ENCODE measurements at regions not wholly inside any gene's neighbourhood (a gene's known extent, or its start where the extent isn't known, plus 50 kb on each side); places are given as distances from the start of the nearest gene placed in this dataset.
A peak's percentile ranks its signal among the peaks of the same experiment; 100 is the strongest.

GRCh38 chr13:73129023-73129422 is 70.2 kb downstream of the KLF5 start:
- Histone ChIP-seq H3K9me3 (ENCODE audit: control insufficient read depth, insufficient read depth, low read length) (no peaks in the 10 kb centered on the region), H3K36me3 (ENCODE audit: control insufficient read depth, insufficient read depth, low read length) (no peaks in the 10 kb centered on the region), H2BK5ac (ENCODE audit: low read depth, low read length, poor library complexity, severe bottlenecking) (no peak overlapping the region), H2BK15ac (ENCODE audit: low read depth, low read length) (peak overlapping the region; percentile 48; the same call in 1 of the 3 replicates), H2BK20ac (ENCODE audit: low read depth, low read length) (no peak overlapping the region), H3K18ac (ENCODE audit: low read depth, low read length) (no peak overlapping the region), H3K27ac (ENCODE audit: insufficient read depth, low read length) (no peak overlapping the region), H3K4me1 (ENCODE audit: control insufficient read depth, insufficient read depth, low read length) (no peaks in the 10 kb centered on the region), H3K79me1 (ENCODE audit: low read depth in 1 of 2, low read length in 2 of 2) (no peaks in the 10 kb centered on the region), H4K91ac (ENCODE audit: insufficient read depth, low read depth, low read length) (no peak overlapping the region), H3K27me3 (ENCODE audit: control insufficient read depth, insufficient read depth, low read length) (no peaks in the 10 kb centered on the region), H4K20me1 (ENCODE audit: insufficient read depth, low read length) (no peaks in the 10 kb centered on the region), H3K14ac (replicated peaks; ENCODE audit: low read depth, low read length) (no peak overlapping the region), H4K5ac (ENCODE audit: low read depth, low read length) (no peak overlapping the region), H3K4me3 (ENCODE audit: insufficient read depth, low read depth, low read length) (no peak overlapping the region), H2AFZ (replicated peaks; ENCODE audit: low read length, poor library complexity) (no peak overlapping the region), H2AK5ac (ENCODE audit: low read depth, low read length) (no peak overlapping the region), H3K23ac (ENCODE audit: low read depth, low read length) (no peak overlapping the region), H4K8ac (ENCODE audit: low read depth in 2 of 2, low read length in 2 of 2) (no peak overlapping the region), H3K56ac (ENCODE audit: extremely low read depth, insufficient read depth, low read length) (no peak overlapping the region), H3K4ac (ENCODE audit: low read depth, low read length) (no peak overlapping the region), H2AK9ac (replicated peaks; ENCODE audit: low read depth, low read length, poor library complexity) (no peak overlapping the region), H3K9ac (ENCODE audit: low read depth, low read length) (no peak overlapping the region), H3K9me1 (ENCODE audit: insufficient read depth, low read length) (no peaks in the 10 kb centered on the region), H2BK120ac (ENCODE audit: low read depth, low read length) (no peak overlapping the region), H3K4me2 (ENCODE audit: low read depth, low read length) (no peak overlapping the region)
- BruUV-seq (replicated peaks) = no TSS peak
- in situ Hi-C loops (cut with MboI; ENCODE audit: low sequenced_read_pairs) = no loop called here
- ChIA-PET POLR2A (ENCODE audit: unreplicated experiment) (interaction anchor here (0.6 kb wide), 1 partner anchor 181 kb away, joined by 5 read pairs; no protein-coding TSS in a partner anchor), CTCF (no interaction called here)
- peak; percentile 44 for DNase-seq
- intact Hi-C loops (cut with micrococcal nuclease) = no loop called here
- dilution Hi-C loops (cut with HindIII; ENCODE audit: low sequenced_read_pairs, unreplicated experiment) = no loop called here
- WGBS, 2 experiments (ENCODE audit: extremely low coverage in 2 of 2, insufficient read length in 1 of 2) = no CpG with 5 or more reads among the region's 6 CpGs
- TF ChIP-seq NFE2L2 (IDR thresholded peaks at IDR 0.05; ENCODE audit: low read depth, low read length) (no peak), MAFK (IDR thresholded peaks at IDR 0.05; ENCODE audit: low read depth, low read length) (no peak), MAZ (IDR thresholded peaks at IDR 0.05; ENCODE audit: borderline replicate concordance, low read depth, low read length) (no peak), POLR2A (IDR thresholded peaks at IDR 0.05; ENCODE audit: low read depth, low read length) (no peak), MXI1 (IDR thresholded peaks at IDR 0.05; ENCODE audit: borderline replicate concordance, low read depth, low read length) (no peak), FOS (IDR thresholded peaks at IDR 0.05; ENCODE audit: low read depth, low read length) (no peak), USF2 (IDR thresholded peaks at IDR 0.05; ENCODE audit: low read depth, low read length) (no peak), ELK1 (IDR thresholded peaks at IDR 0.05; ENCODE audit: borderline replicate concordance, low read depth, low read length) (no peak), RAD21 (IDR thresholded peaks at IDR 0.05; ENCODE audit: low read length) (no peak), CTCF (conservative IDR thresholded peaks at IDR 0.05; ENCODE audit: low read depth, low read length) (no peak), RFX5 (IDR thresholded peaks at IDR 0.05; ENCODE audit: low read depth, low read length) (no peak), BHLHE40 (IDR thresholded peaks at IDR 0.05; ENCODE audit: low read depth, low read length) (no peak), CHD1 (IDR thresholded peaks at IDR 0.05; ENCODE audit: low read depth, low read length) (no peak), CEBPB (IDR thresholded peaks at IDR 0.05; ENCODE audit: low read depth, low read length) (no peak)
- no peak for ATAC-seq (ENCODE audit: low read depth)
